HG03280 (cell line): ENCODE measurements at regions not wholly inside any gene's neighbourhood (a gene's known extent, or its start where the extent isn't known, plus 50 kb on each side); places are given as distances from the start of the nearest gene placed in this dataset.
"Not testable (repeated sequence)": the region's sequence is repeated elsewhere in the genome, so short reads cannot be mapped to it uniquely, and the experiment has no call there.

Experiments used
- ATAC-seq: cut with Tn5 transposase; IDR thresholded peaks from one replicate; pipeline ENCODE4 v1.9.1; 2021; ENCODE audit warnings: mild to moderate bottlenecking, moderate library complexity; ENCODE audit not compliant: unreplicated experiment

GRCh38 chr6:11851387-11851786 is 72.8 kb upstream of the ADTRP start:
- no peak for ATAC-seq

GRCh38 chr6:11848852-11849731 is 70.5 kb upstream of the ADTRP start:
- ATAC-seq, result no peak

GRCh38 chr6:11848346-11848651 is 69.7 kb upstream of the ADTRP start:
- no peak for ATAC-seq

- no peak for ATAC-seq
Measured at GRCh38 chr6:11847515-11848345, 69.1 kb upstream of the ADTRP start.

GRCh38 chr6:11847068-11847467 is 68.5 kb upstream of the ADTRP start:
- not testable (repeated sequence) for ATAC-seq

GRCh38 chr6:11845664-11846577 is 67.3 kb upstream of the ADTRP start:
- no peak for ATAC-seq

- not testable (repeated sequence) for ATAC-seq
Measured at GRCh38 chr6:11842795-11843194, 64.2 kb upstream of the ADTRP start.

- ATAC-seq, result no peak
Measured at GRCh38 chr6:11835065-11835464, 56.5 kb upstream of the ADTRP start.

- peak; percentile 69 for ATAC-seq
Measured at GRCh38 chr6:11833626-11834592, 55.3 kb upstream of the ADTRP start.

GRCh38 chr6:11831653-11832052 is 53.0 kb upstream of the ADTRP start:
- ATAC-seq, result no peak

- ATAC-seq, result no peak
Measured at GRCh38 chr6:11830520-11830919, 51.9 kb upstream of the ADTRP start.

GRCh38 chr6:11830105-11830504 is 51.5 kb upstream of the ADTRP start:
- ATAC-seq, result no peak

- no peak for ATAC-seq
Measured at GRCh38 chr6:11828262-11828870, 49.8 kb upstream of the ADTRP start.
